GM12891 (cell line): ENCODE measurements at regions not wholly inside any gene's neighbourhood (a gene's known extent, or its start where the extent isn't known, plus 50 kb on each side); places are given as distances from the start of the nearest gene placed in this dataset.

Experiments
- DNase-seq: peaks from one replicate; pipeline ENCODE4 v3.0.0; 2011; ENCODE audit warnings: low spot score; ENCODE audit not compliant: insufficient read length
- FAIRE-seq: peaks from 2 replicates; lab custom pipeline; 2011; peaks lifted over from hg19 to GRCh38; lab: Jason Lieb, UNC
- PAX5 ChIP-seq: IDR thresholded peaks from 2 replicates; pipeline ENCODE4 v1.6.1; 2011; ENCODE audit warnings: low read length, moderate library complexity, mild to moderate bottlenecking; ENCODE audit not compliant: insufficient read depth, severe bottlenecking
- POLR2A ChIP-seq: IDR thresholded peaks from 2 replicates; pipeline ENCODE4 v1.6.1; 2011; ENCODE audit warnings: low read depth, low read length, control low read depth
- POLR2AphosphoS5 ChIP-seq: IDR thresholded peaks from 2 replicates; pipeline ENCODE4 v1.6.1; 2011; ENCODE audit warnings: low read depth, low read length, control low read depth
- POU2F2 ChIP-seq: IDR thresholded peaks from 2 replicates; pipeline ENCODE4 v1.6.1; 2011; ENCODE audit warnings: low read depth, mild to moderate bottlenecking, control low read depth, low read length, moderate library complexity
- SPI1 ChIP-seq: IDR thresholded peaks from 2 replicates; pipeline ENCODE4 v1.6.1; 2011; ENCODE audit warnings: low read depth, low read length, control low read depth
- TAF1 ChIP-seq: IDR thresholded peaks from 2 replicates; pipeline ENCODE4 v1.6.1; 2011; ENCODE audit warnings: low read depth, low read length, control low read depth

DNA sequence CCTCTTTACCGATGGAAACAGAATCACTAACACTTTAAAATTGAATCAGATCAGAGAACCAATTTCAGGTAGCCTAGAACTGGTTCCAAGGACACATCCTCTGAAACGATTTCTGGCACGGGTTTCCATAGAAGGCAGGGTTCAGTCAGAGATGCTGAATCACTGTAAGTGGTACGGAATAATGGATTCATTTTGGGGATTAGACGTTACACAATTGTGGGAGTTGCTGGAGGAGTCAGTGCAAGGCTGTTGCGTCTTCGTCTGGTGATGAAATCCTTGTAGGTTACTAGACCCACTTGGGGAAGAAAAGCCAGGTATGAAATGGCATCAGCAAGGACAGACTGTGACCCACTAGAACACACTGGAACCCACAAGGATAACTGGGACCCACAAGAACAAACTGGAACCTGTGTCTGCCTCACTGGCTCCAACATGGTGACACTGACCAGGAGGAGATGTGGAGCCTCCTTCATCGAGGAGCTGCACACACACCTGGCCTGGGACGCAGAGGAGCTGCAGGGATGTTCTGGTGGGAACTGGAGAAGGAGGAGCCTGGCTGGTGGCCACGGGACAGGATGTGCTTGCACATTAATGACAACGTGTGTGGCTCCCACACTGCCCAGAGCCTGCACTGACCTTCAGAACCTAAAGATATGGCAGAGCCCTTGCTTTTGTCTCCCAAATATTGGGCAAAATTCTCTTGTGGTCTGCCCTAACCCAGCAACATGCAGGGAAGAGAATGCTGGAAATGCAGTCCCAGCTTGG, 105.1 kb downstream of the TRAPPC11 start:
- no peak for FAIRE-seq
- no peak for DNase-seq
- TF ChIP-seq TAF1, result no peak
- no peak for TF ChIP-seq POLR2AphosphoS5
- no peak for TF ChIP-seq POLR2A
- no peak for TF ChIP-seq POU2F2
- TF ChIP-seq PAX5, result no peak
- TF ChIP-seq SPI1, result no peak

DNA sequence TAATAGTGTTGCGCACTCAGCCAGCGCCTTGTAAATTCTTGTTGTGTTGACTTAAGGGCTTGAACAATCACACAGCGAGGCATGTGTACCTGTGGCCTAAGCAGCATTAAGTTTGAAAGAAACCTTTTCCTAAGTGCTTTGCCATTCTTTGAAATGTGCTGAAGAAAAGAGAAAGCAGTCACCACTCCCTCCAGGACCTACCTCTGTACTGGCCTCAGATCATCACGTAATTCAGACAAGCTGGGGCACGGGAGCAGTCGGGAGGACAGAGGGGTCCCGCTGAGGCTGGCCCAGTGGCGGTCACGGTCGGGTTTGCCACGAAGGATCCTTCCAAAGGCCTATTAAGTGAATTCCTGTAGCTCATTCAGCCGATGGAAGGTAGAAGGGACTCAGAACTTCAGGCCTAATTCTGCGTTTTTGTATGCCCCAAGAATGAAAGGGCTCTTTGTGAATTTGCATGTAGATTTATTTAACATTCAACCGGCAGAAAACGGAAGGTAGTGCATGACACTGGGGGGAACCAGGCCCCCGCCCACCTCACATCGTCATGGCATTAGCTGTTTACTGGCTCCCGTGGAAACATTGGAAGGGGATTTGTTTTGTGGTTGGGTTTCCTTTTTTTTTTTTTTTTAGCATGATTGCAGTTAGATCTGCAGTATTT, 106.3 kb downstream of the TRAPPC11 start:
- FAIRE-seq (peak; percentile 28), DNase-seq (no peak)
- TF ChIP-seq POLR2A (no peak), TAF1 (no peak), POLR2AphosphoS5 (no peak), PAX5 (no peak), POU2F2 (no peak), SPI1 (no peak)

DNA sequence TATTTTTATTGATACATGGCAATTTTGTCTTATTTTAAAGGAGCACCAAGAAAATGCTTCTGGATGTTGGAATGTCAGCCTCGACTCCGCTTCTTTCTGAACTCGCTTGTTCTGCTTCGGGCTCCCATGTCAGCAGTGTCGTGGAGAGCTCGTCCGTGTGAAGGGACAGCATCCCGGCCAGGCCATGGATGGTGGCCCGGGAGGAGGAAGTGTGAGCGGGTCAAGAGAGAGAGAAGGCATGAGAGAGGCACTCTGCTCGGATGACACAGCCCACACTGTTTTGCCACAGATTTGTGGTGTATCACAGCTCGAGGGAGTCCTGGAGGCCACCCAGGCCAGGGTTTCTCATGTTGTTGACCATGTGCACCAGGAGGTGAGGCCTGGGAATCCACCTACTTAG, 107.0 kb downstream of the TRAPPC11 start:
- no peak for TF ChIP-seq PAX5
- no peak for TF ChIP-seq POU2F2
- no peak for TF ChIP-seq POLR2A
- no peak for TF ChIP-seq POLR2AphosphoS5
- TF ChIP-seq TAF1, result no peak
- no peak for TF ChIP-seq SPI1
- DNase-seq (no peak), FAIRE-seq (no peak)

GRCh38 chr4:183770906-183771305, 111.8 kb downstream of the TRAPPC11 start:
- no peak for TF ChIP-seq SPI1
- FAIRE-seq (no peak), DNase-seq (no peak)

- TF ChIP-seq TAF1, result no peak
- TF ChIP-seq POLR2A, result no peak
- no peak for TF ChIP-seq POU2F2
- no peak for TF ChIP-seq PAX5
- no peak for TF ChIP-seq SPI1
- TF ChIP-seq POLR2AphosphoS5, result no peak
- no peak for DNase-seq
- FAIRE-seq, result peak; percentile 23
Measured at GRCh38 chr4:183772361-183772760, 113.3 kb downstream of the TRAPPC11 start.

DNA sequence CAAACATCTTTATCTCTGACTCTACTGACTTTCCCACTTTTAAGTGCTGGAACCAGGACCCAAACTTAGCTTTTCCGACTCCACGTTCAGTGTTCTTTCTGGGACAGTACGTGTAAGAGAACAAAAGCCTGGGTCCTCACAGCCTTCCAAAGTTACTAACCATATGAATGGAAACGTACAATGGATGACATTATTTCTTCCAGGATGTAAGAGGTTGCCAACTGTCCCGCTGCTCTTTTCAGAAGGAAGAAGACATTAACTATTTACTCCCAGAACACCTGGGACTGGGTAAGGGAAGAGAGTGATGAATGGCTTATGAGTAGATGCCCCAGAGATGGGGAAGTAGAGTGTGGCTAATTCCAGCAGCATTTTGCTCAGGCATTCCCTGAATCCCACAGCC, 114.7 kb downstream of the TRAPPC11 start:
- TF ChIP-seq TAF1, result no peak
- no peak for TF ChIP-seq SPI1
- TF ChIP-seq POLR2A, result no peak
- no peak for TF ChIP-seq POU2F2
- no peak for TF ChIP-seq POLR2AphosphoS5
- TF ChIP-seq PAX5, result no peak
- no peak for FAIRE-seq
- DNase-seq, result no peak

GRCh38 chr4:183783306-183783705, 121.8 kb upstream of the STOX2 start:
- DNase-seq, result no peak
- no peak for TF ChIP-seq TAF1
- TF ChIP-seq POU2F2, result no peak
- no peak for TF ChIP-seq POLR2AphosphoS5
- TF ChIP-seq PAX5, result no peak
- no peak for TF ChIP-seq POLR2A
- no peak for TF ChIP-seq SPI1

GRCh38 chr4:183783991-183784553, 121.0 kb upstream of the STOX2 start:
- TF ChIP-seq SPI1 (no peak), PAX5 (no peak), POU2F2 (no peak)
- no peak for DNase-seq
- FAIRE-seq, result no peak

More at GRCh38 chr4:183783306-183783705, 121.8 kb upstream of the STOX2 start:
- FAIRE-seq, result no peak

DNA sequence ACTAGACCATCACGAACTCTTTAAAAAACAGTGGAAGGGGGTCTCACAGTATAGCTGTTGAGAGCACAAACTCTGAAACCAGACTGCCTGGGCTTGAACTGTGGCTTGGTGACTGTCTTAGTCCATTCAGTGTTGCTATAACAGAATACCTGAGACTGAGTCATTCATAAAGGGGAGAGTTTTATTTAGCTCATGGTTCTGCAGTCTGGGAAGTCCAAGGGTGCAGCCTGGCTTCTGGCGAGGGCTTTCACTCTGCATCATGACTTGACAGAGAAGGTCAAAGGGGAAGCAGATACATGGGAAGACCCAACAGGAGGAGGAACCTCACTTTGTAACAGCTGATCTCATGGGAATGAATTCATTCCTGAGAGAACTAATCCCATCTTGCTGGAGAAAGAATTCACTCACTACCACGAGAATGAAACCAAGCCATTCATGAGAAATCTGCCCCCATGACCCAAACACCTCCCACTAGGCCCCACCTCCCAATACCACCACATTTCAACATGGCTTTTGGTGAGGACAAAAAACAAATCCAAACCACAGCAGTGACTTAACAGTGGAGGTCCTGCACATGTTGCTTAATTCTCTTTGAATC, 116.7 kb upstream of the STOX2 start:
- FAIRE-seq, result no peak
- TF ChIP-seq TAF1, result no peak
- TF ChIP-seq POLR2AphosphoS5, result no peak
- TF ChIP-seq POU2F2, result no peak
- DNase-seq, result no peak

DNA sequence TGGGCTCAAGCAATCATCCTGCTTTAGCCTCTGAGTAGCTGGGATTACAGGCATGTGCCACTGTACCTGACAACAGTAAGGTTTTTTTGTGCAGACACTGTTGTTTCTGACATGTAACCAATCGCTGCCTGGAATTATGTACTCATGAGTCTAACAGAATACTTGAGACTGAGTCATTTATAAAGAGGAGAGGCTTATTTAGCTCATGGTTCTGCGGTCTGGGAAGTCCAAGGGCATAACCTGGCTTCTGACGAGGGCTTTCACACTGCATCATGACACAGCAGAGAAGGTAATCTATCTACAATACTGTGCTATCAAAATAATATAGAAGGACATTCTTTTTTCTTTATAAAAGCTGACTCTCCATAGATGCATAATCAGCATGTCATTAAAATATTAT, 115.5 kb upstream of the STOX2 start:
- FAIRE-seq, result no peak
- no peak for DNase-seq
- no peak for TF ChIP-seq POLR2A
- TF ChIP-seq SPI1, result no peak
- no peak for TF ChIP-seq PAX5
- TF ChIP-seq TAF1, result no peak
- no peak for TF ChIP-seq POLR2AphosphoS5
- no peak for TF ChIP-seq POU2F2
